HFFc6 (cell line): ENCODE measurements at regions not wholly inside any gene's neighbourhood (a gene's known extent, or its start where the extent isn't known, plus 50 kb on each side); places are given as distances from the start of the nearest gene placed in this dataset.
"Not testable (repeated sequence)": the region's sequence is repeated elsewhere in the genome, so short reads cannot be mapped to it uniquely, and the experiment has no call there.

Source experiments
- DNase-seq: peaks from one replicate; pipeline ENCODE4 v3.0.0-alpha.2; 2018
- H3K27ac Mint-ChIP-seq: 2 replicates; pipeline ENCODE4 v1.8.0; 2020; ENCODE audit warnings: mild to moderate bottlenecking, mixed read lengths
- H3K27me3 Mint-ChIP-seq: 2 replicates; pipeline ENCODE4 v1.8.0; 2021; ENCODE audit warnings: mild to moderate bottlenecking, moderate library complexity, mixed read lengths; ENCODE audit not compliant: insufficient read depth
- H3K36me3 Mint-ChIP-seq: 2 replicates; pipeline ENCODE4 v1.8.0; 2021; ENCODE audit warnings: low read depth, mixed read lengths
- H3K4me1 Mint-ChIP-seq: 2 replicates; pipeline ENCODE4 v1.8.0; 2020; ENCODE audit warnings: low read depth, mixed read lengths
- H3K4me3 Mint-ChIP-seq: 2 replicates; pipeline ENCODE4 v1.8.0; 2020; ENCODE audit warnings: mild to moderate bottlenecking, moderate library complexity, mixed read lengths
- H3K9me3 Mint-ChIP-seq: 2 replicates; pipeline ENCODE4 v1.8.0; 2020; ENCODE audit warnings: mild to moderate bottlenecking, mixed read lengths
- TF ChIP-seq, protein P1 (sequence below): fragments of 200-600 bp; sonication (generic); IDR thresholded peaks from 2 replicates; pipeline ENCODE4 v1.5.0; 2021; ENCODE audit warnings: antibody characterized with exemption, mild to moderate bottlenecking

DNA sequence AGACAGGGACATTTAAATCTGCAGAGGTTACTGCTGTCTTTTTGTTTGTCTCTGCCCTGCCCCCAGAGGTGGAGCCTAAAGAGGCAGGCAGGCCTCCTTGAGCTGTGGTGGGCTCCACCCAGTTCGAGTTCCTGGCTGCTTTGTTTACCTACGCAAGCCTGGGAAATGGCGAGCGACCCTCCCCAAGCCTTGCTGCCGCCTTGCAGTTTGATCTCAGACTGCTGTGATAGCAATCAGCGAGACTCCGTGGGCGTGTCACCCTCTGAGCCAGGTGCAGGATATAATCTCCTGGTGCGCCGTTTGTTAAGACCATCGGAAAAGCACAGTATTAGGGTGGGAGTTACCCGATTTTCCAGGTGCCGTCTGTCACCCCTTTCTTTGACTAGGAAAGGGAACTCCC is 93.3 kb downstream of the ANKRD30BL start:
- not testable (repeated sequence) for DNase-seq, H3K36me3 Mint-ChIP-seq, H3K27ac Mint-ChIP-seq, H3K4me3 Mint-ChIP-seq, H3K4me1 Mint-ChIP-seq, H3K27me3 Mint-ChIP-seq
- peaks cover 23% of the 10 kb centered on the region for H3K9me3 Mint-ChIP-seq

DNA sequence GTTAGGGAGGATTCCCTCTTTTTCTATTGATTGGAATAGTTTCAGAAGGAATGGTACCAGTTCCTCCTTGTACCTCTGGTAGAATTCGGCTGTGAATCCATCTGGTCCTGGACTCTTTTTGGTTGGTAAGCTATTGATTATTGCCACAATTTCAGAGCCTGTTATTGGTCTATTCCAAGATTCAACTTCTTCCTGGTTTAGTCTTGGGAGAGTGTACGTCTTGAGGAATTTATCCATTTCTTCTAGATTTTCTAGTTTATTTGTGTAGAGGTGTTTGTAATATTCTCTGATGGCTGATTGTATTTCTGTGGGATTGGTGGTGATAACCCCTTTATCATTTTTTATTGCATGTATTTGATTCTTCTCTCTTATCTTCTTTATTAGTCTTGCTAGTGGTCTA is 96.4 kb downstream of the ANKRD30BL start:
- H3K4me1 Mint-ChIP-seq, H3K27ac Mint-ChIP-seq, H3K4me3 Mint-ChIP-seq, H3K36me3 Mint-ChIP-seq, H3K27me3 Mint-ChIP-seq, DNase-seq: not testable (repeated sequence)
- peaks cover 23% of the 10 kb centered on the region for H3K9me3 Mint-ChIP-seq

GRCh38 chr2:132039609-132040236 is 122.0 kb downstream of the ANKRD30BL start:
- H3K27me3 Mint-ChIP-seq, result peaks cover 12% of the 10 kb centered on the region; the same call in 1 of the 2 replicates
- DNase-seq, H3K36me3 Mint-ChIP-seq, H3K27ac Mint-ChIP-seq, H3K4me1 Mint-ChIP-seq, H3K4me3 Mint-ChIP-seq, H3K9me3 Mint-ChIP-seq: not testable (repeated sequence)

DNA sequence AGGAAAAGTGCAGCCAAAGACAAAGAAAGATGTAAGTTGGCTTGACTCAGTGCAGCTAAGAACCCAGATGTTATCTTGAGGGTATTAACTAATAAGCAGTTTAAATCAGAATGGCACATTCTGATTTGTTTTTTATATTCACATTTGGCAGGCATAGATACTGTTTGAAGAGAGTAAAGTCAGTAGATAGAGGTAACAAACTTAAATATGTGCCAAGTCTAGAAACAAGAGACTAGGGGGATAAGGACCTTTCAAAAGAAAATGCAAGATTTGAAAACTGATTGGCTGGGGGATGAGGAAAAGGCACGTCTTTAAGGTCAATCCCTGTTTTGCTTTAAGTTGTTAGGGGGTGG is 122.9 kb downstream of the ANKRD30BL start:
- peaks cover 12% of the 10 kb centered on the region; the same call in 1 of the 2 replicates for H3K27me3 Mint-ChIP-seq
- not testable (repeated sequence) for DNase-seq, H3K9me3 Mint-ChIP-seq, H3K27ac Mint-ChIP-seq, H3K4me1 Mint-ChIP-seq, H3K36me3 Mint-ChIP-seq, H3K4me3 Mint-ChIP-seq

GRCh38 chr2:132038179-132038882 is 123.4 kb downstream of the ANKRD30BL start:
- DNase-seq, result no peak
- TF ChIP-seq, protein P1, sequence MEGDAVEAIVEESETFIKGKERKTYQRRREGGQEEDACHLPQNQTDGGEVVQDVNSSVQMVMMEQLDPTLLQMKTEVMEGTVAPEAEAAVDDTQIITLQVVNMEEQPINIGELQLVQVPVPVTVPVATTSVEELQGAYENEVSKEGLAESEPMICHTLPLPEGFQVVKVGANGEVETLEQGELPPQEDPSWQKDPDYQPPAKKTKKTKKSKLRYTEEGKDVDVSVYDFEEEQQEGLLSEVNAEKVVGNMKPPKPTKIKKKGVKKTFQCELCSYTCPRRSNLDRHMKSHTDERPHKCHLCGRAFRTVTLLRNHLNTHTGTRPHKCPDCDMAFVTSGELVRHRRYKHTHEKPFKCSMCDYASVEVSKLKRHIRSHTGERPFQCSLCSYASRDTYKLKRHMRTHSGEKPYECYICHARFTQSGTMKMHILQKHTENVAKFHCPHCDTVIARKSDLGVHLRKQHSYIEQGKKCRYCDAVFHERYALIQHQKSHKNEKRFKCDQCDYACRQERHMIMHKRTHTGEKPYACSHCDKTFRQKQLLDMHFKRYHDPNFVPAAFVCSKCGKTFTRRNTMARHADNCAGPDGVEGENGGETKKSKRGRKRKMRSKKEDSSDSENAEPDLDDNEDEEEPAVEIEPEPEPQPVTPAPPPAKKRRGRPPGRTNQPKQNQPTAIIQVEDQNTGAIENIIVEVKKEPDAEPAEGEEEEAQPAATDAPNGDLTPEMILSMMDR, result no peak
- H3K36me3 Mint-ChIP-seq, result no peaks in the 10 kb centered on the region
- H3K27ac Mint-ChIP-seq, result no peak overlapping the region
- H3K4me1 Mint-ChIP-seq, result no peaks in the 10 kb centered on the region
- no peak overlapping the region for H3K4me3 Mint-ChIP-seq
- H3K27me3 Mint-ChIP-seq, result peaks cover 12% of the 10 kb centered on the region; the same call in 1 of the 2 replicates
- no peaks in the 10 kb centered on the region for H3K9me3 Mint-ChIP-seq

DNA sequence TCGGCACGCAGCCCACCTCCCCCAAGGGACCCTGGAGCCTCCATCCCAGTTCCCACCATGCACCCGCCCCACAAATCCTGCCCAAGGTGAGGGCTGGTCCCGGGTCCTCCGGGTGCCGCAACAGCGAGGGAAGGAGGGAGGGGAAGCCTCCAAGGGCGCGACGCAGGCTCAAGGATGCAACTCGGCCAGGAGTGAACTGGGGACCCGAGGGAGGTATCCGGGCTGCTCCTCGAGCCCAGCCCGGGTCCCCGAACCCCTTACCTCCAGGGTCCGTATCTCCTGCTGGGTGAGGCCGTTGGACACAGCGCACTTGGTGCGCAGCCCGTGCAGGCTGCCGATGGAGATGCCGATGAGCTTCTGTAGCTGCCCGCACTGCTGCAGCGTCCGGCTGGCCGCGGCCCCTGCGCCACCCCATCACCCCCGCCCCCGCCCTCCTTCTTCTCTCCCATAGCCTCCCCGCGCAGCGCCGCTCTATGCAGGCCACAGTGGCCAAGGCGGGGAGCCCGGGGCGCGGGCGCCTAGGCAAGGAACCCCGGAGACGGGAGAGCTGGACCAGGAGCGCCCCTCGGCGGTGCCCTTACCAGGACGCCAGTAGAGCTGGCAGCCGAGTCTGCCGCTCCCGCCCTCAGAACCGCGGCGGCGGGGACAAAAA is 124.1 kb downstream of the ANKRD30BL start:
- Mint-ChIP-seq H3K27me3 (peaks cover 12% of the 10 kb centered on the region; the same call in 1 of the 2 replicates), H3K36me3 (no peaks in the 10 kb centered on the region), H3K27ac (no peak overlapping the region), H3K4me3 (no peak overlapping the region; the same call in 1 of the 2 replicates), H3K9me3 (no peaks in the 10 kb centered on the region), H3K4me1 (no peaks in the 10 kb centered on the region)
- TF ChIP-seq, protein P1, result no peak
- DNase-seq, result no peak

DNA sequence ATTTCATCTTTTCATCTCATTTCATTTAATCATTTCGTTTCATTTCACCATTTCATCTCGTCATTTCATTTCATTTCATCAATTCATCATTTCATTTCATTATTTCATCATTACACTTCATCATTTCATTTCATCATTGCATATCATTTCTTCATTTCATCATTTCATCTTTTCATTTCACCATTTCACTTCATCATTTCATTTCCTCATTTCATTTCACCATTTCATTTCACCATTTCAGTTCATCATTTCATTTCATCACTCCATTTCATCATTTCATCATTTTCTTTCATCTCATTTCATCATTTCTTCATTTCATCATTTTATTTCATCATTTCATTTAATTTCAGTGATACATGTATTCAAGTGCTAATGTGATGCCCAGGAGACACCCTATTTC is 127.1 kb downstream of the ANKRD30BL start:
- Mint-ChIP-seq H3K36me3 (no peaks in the 10 kb centered on the region), H3K9me3 (no peaks in the 10 kb centered on the region), H3K27ac (no peak overlapping the region), H3K4me3 (no peak overlapping the region), H3K4me1 (no peaks in the 10 kb centered on the region), H3K27me3 (peaks cover 7% of the 10 kb centered on the region; the same call in 1 of the 2 replicates)
- no peak for DNase-seq
- TF ChIP-seq, protein P1, result no peak
